WTC11 (cell line): ENCODE measurements at regions not wholly inside any gene's neighbourhood (a gene's known extent, or its start where the extent isn't known, plus 50 kb on each side); places are given as distances from the start of the nearest gene placed in this dataset.
"Not testable (repeated sequence)": the region's sequence is repeated elsewhere in the genome, so short reads cannot be mapped to it uniquely, and the experiment has no call there.

ENCODE experiments used
- ESRRA ChIP-seq: sonication (generic); formaldehyde crosslinking; IDR thresholded peaks from 2 replicates; pipeline ENCODE4 v1.8.1; 2022; ENCODE audit warnings: mild to moderate bottlenecking, missing genetic modification reagents, borderline replicate concordance
- USF2 ChIP-seq: sonication (generic); formaldehyde crosslinking; IDR thresholded peaks from 2 replicates; pipeline ENCODE4 v1.8.1; 2023; ENCODE audit warnings: mild to moderate bottlenecking, missing genetic modification reagents, moderate library complexity
- ZBTB21 ChIP-seq: sonication (generic); formaldehyde crosslinking; IDR thresholded peaks from 2 replicates; pipeline ENCODE4 v1.8.1; 2023; ENCODE audit warnings: mild to moderate bottlenecking, missing genetic modification reagents, borderline replicate concordance
- TF ChIP-seq, protein P1 (sequence below): fragments of 200-600 bp; IDR thresholded peaks from 2 replicates; pipeline ENCODE4 v1.8.0; 2022; ENCODE audit warnings: antibody characterized with exemption

- not testable (repeated sequence) for TF ChIP-seq ZBTB21 (CRISPR knock-in tag); ESRRA (CRISPR knock-in tag); USF2
- TF ChIP-seq, protein P1, sequence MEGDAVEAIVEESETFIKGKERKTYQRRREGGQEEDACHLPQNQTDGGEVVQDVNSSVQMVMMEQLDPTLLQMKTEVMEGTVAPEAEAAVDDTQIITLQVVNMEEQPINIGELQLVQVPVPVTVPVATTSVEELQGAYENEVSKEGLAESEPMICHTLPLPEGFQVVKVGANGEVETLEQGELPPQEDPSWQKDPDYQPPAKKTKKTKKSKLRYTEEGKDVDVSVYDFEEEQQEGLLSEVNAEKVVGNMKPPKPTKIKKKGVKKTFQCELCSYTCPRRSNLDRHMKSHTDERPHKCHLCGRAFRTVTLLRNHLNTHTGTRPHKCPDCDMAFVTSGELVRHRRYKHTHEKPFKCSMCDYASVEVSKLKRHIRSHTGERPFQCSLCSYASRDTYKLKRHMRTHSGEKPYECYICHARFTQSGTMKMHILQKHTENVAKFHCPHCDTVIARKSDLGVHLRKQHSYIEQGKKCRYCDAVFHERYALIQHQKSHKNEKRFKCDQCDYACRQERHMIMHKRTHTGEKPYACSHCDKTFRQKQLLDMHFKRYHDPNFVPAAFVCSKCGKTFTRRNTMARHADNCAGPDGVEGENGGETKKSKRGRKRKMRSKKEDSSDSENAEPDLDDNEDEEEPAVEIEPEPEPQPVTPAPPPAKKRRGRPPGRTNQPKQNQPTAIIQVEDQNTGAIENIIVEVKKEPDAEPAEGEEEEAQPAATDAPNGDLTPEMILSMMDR: not testable (repeated sequence)
These were observed 1398.6 kb upstream of the PCDH10 start for GRCh38 chr4:131750469-131750868.
